ENCODE measurements at regions not wholly inside any gene's neighbourhood (a gene's known extent, or its start where the extent isn't known, plus 50 kb on each side); places are given as distances from the start of the nearest gene placed in this dataset.

DNA sequence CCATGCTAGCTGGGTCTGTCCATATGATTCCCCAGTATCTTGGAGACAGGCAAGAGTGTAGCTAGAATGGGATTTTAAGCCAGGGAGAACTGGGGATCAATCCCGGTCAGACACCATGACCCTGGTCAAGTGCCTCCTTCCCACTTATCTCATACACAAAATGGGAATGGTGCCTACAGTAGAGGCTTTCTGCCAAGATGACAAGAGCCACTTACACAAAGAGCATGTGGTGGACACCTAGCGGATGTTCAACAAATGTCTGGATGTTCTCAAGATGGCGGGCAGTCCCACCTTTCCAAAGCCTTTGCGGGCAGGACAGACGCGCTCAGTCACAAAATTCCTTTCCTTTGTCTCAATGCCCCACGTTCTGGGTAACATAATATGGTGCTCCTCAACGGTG is 57.3 kb downstream of the MAF start:
- DNase-seq (ENCODE audit: low spot score) = no peak

DNA sequence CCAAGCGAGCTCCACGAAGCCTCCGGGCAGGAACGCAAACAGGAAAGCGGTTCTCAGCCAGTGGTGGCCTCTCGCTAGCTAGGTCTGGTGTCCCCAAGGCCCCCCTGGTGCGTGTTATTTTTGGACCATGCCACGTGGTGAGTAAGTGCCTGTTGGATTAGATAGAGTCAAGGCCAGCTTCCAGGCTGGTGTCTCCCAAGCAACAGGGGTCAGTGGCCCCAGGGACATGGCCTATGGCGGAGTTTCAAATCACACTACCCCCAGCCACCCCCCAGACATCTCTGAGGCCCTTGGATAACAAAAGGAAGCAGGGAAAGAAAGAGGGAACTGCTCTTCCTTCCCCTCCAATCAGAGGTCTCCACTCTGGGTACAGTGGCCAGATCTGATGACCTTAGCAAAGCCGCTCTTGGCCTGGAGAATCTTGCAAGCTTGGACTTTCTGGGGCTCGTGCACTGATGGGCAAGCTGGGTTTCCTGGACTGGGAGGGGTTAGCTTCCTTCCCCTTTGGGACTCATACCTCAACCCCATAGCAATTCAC is 58.2 kb downstream of the MAF start:
- DNase-seq (ENCODE audit: low spot score) = no peak

DNA sequence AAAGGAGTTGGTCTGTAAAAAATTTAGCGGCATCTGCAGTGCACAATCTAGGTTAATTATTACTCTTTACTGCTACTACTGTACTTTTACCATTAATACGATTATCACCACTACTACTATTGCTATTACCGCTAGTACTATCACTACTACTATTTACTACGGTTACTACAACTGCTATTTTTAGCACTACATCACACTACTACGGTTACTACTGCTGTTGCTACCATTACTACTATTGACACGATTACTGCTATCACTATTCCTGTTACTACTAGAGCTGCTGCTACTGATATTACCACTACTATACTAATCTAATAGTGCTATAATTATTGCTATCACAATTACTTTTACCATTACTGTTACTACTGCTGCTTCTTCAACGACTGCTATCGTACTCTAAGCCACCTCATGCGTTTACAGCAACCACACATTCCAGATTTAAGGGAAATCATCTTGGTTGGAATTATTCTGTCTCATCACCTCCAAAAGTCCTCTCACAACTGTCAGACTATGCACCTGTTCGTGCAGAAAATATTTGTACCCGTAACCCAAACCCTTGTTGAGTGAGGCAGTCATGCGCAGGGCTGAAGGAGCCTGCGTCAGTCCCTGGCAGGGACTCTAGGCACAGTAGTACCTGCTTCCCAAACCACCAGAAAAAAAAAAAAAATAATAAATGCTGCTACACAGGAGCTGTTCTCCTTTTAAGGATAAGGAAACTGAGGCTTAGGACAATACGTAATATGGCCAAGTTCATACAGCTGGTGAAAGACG is 59.5 kb downstream of the MAF start:
- no peak for DNase-seq (ENCODE audit: low spot score)

DNA sequence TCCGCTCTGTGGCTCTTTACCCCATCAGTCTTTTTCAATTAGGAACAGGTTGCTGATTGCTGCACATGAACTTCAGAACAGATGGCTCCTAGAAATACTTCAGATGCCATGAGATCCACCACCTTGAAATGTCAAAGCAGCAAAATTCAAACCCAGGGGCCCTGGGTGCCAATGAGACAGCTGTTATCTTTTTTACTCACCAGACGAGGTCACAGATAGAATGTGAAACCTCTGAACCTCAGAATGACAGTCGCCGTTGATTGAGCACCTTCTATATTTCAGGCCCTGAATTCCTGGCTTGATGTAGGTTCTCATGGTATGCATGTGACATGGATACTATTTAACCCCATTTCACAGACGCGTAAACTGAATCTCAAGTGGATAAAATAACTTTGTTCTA is 63.0 kb downstream of the MAF start:
- no peak for DNase-seq (ENCODE audit: low spot score)

DNA sequence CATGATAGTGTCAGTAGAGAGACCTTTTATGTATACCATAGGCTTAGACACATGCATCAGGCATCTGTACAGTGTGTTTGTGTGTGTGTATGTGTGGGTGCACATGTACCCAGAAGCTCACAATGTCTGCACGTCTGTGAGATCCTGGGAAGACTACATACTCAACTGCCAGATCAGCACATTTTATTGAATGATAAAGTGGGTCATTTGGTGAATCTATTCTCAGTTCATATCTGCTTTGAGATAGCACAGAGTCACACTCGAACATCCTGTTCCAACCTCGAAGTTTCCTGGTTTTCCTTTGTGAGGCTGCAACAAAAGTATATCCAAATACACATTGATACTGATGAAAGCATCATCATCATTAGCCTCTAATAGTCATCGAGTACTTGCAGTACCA is 63.6 kb downstream of the MAF start:
- DNase-seq (ENCODE audit: low spot score) = no peak

DNA sequence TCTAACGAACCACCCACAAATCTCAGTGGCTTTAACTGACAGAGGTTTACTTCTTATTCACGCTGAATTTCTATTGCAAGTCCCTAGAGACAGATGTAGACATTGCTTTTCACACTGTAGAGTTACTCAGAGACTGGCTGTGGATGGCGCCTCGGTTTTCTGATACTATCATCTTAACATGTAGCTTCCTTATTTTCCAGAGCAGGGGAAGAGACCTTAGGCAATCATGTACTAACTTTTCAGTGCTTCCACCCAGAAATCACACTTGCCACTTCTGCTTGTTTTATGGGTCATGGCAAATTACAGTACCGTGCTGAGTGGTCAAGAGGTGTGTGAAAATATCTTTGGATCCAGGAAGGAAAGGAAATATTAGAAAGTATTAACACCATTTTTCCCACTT is 65.4 kb downstream of the MAF start:
- no peak for DNase-seq (ENCODE audit: low spot score)

DNA sequence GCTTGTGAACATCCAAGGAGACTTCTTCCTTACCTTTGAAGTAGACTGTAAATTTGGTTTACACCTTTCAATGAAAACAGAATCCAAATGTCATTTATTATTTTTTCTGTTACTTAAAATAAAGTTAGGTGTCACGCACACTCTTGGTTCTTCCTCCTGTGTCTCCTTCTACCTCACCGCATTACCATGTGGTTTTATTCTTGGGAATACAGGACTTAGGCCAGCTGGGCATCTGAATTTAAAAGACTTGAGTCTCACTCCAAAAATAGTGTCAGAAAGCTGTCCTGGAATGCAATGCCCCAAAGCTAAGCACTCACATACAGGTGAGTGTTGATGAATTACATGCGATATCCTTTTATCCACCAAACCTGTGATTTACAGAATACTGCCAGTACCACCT is 66.4 kb downstream of the MAF start:
- no peak for DNase-seq (ENCODE audit: low spot score)

DNA sequence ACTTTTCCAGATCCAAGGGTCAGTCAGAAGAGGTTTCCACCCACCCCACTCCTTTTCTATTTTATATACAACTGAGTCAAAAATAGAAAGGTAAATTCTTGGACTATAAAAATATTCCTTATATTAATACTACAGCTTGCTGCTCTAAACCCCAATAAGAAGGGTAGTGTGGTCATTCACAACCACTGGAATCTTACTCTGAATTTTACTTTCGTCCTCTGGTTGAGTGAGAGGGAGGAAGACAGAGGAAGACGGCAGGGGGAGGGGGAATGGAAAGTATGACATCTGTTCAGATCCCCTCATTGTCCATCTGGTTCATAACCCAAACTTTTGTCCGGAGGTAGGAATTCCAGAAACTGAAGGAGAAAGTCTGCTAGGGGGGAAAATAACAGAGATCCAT is 67.2 kb downstream of the MAF start:
- DNase-seq (ENCODE audit: low spot score) = no peak

DNA sequence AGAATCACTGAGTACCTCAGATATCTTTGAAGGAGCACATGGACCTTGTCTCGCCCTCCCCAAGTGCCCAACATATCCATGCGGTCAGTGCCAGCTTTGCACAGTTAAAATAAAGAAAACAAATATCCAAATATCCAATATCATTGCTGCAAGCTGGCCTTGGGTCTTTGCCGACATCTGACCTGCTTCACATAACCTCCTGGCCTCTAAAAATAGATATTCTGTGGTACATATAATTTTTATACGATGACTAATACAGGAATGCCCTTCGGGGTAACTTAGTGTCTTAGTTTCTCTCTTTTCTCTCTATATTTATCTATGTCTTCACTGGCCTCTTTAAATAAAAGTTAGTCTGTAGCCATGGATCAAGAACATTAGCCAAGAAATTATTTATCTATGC is 67.8 kb downstream of the MAF start:
- no peak for DNase-seq (ENCODE audit: low spot score)

DNA sequence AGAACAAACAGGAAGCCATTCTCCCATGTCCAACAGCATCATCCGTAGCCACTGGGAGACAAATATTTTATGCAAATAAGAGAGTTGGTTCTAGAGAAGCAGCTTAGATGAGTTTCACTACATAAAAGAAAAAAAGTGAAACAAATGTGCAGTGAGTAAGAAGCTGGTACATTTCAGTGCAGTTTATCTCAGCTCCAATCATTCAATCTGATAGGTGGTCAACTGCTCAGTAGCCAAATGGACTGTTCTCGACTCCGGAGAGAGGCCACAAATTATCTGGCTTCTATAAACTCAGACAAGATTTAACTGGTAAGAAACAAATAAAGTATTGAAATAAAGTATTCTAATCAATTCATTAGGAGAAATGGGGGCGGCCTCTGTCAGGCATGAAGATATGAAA is 68.3 kb downstream of the MAF start:
- no peak for DNase-seq (ENCODE audit: low spot score)

DNA sequence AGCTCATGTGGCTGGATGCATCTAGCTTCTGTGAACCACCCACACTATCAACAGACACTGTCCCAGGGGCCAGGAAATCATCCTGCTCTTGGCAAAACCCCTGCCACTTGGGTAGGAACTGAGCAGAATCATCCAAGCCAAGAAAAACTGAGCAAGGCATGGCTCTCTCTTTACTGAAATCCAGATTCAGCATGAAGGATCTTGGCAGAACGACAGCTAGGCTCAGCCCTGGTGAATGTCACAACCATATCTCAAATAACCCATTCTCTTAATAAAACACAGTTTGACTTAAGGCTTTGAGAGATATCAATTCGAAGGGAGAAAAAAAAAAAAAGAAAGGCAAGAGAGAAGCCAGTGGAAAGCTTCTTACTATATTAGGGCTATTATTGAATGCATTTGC is 72.2 kb downstream of the MAF start:
- DNase-seq (ENCODE audit: low spot score) = no peak

DNA sequence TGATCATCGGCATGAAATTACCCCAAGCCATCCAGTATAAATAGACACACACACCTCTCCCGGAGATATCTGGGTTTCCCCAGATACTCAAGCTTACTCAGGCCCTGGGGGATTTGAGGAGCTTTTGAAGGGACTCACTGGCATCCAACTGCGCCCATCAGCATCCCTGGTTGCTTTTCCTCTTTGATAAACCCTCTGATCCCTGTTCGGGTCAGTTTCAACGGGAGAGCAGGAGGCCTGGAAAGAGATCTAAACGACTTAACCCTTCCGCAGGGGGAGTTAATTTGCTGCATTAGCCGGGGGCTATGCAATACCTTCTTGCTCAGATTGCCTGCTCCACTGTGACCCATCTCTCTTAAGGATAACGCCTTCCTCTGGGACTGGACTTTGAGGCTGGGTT is 76.6 kb downstream of the MAF start:
- no peak for DNase-seq (ENCODE audit: low spot score)

DNA sequence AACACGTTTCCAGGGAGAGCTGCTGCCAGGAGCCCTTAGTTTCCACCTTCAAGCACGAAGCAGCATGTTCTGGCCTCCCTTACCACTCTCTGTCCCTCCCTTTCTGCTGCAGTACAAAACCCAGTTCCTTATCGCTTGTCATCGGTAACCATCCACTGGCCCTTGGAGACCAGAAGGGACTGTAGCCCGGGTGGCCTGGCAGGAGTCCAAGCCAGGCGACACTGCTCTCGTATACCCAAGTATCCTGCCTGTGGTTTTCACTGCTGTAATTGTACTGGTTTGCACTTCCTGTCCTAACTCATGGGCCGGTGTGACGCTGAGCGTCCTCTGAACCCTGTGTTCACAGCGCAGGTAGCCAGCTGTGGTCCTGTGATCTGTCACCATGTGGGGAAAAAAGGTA is 81.1 kb downstream of the MAF start:
- no peak for DNase-seq (ENCODE audit: low spot score)

DNA sequence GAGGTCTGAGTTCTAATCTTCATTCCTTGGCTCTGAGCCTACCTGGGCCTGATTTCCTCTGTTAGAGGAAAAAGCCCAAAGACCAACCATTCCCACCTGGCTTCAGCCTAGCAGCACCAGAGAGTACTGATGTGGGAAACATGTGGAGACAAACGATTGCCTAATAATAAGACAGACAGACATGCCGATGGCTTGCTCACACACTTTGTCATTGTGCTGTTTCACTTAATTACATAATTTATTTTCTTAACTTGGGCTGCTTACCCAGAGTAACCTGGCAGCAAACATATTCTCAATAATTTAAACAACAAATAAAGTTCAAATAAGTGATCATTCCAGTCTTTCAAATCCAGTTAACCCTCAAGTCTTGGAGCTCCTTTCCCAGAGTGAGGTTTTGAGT is 83.4 kb downstream of the MAF start:
- no peak for DNase-seq (ENCODE audit: low spot score)

DNA sequence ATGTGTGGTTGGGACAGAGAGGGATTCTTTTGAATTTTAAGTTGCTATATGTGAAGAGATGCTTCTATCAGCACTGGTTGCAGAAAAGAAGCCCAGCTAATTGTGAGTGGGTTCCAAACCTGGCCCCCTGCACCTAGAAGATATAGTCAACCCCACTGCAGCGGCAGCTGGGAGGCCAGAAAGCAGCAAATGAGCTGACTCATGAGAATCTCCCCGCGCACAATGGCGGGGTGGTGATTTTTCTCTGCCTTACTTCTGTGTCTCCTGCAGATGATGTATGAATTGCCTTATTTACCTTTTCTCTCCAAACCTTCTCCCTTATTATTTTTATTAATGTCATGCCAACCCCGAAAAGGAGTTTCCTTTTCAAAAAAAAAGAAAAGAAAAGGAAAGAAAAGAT is 89.7 kb downstream of the MAF start:
- no peak for DNase-seq (ENCODE audit: low spot score)

DNA sequence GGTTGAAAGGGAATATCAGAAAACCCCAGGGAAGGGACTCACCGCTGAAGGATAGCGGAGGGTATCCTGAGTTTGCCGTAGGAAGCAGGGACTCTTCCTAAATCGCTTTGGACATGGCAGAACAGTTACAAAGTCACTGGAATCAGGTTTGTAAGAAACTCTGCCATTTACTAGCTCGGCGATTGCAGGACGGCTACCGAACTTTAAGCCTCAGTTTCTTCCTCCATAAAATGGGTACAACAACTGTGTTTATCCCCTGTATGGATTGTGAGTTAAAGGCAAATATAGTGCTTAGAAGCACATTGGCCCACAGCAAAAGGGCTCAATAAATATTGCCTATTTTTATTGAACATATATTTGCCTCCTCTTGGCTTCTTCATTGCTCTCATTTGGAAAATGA is 90.6 kb downstream of the MAF start:
- DNase-seq (ENCODE audit: low spot score) = no peak

DNA sequence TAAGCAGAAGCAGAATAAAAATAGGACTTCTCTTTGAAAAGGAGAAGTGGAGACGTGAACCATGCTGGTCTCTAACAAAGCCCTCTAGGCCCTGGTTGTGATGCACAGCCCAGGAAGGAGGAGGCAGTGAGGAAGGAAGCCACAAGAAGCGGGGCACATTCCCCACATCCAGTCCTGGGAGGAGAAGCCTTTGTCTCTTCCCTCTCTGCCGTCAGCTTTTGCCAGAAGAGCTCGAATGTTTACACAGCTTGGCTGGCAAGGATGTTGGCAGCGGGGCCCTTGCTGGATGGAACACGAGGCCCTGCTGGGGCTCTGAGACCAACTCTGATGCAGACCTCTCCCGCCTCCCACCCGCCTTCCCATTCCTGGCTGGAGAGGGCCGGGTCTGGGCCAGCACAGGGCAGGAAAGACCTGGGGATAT is 91.3 kb downstream of the MAF start:
- DNase-seq (ENCODE audit: low spot score) = no peak

DNA sequence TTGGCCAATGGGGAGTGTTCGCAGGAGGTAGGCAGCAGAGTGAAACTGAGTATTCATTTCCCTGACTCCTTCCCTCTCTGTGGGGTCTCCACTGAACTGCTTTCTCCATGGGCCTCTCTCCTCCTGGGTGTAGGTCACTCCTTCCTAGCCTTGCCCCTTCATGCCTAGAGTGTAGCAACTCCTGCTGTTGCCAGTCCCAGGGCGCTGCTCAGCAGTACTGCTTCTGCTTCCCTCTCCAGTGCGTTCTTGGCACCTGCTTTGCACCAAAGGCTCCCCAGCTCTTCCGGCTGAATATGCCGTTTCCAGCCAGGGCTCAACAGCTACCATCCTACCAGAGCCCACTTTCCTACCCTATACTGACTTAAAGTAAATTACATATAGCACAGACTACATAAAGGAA is 92.2 kb downstream of the MAF start:
- no peak for DNase-seq (ENCODE audit: low spot score)

DNA sequence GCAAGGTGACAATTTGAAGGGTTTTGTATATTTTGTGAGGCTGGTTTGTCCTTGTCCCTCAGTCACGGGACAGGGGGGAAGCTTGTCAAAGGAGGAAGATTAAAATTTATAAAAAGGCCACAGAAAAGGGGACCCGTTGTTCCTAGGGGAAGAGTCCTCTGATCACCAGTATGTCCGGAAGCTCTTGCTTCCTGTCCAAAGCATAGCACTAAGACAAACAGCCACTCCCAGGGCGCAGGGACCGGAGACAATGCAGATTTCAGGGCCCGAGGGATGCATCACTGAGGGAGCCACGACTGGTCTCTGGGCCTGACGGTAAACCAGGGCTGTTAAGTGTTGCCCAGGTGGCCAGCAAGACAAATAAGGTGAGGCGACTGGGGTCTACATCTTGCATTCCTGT is 95.2 kb downstream of the MAF start:
- DNase-seq (ENCODE audit: low spot score) = no peak

DNA sequence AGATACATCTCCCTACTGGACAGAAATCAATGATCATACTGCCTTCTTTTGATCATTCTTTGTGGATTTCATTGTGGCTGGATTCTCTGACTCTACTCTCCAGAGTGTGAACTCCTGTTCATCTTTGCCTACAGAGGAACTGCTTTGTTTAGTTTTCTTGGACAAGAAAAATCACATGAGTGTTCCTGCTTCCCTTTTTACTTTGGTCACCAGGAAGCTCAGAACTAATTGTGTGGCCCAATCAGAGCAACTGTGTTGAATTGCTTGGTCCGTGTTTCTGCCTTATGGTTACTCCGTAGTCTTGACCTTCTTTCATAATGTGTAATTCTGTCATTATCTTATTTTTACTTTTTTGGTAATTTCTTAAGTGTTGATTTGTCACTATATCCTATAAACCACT is 97.0 kb downstream of the MAF start:
- no peak for DNase-seq (ENCODE audit: low spot score)

DNA sequence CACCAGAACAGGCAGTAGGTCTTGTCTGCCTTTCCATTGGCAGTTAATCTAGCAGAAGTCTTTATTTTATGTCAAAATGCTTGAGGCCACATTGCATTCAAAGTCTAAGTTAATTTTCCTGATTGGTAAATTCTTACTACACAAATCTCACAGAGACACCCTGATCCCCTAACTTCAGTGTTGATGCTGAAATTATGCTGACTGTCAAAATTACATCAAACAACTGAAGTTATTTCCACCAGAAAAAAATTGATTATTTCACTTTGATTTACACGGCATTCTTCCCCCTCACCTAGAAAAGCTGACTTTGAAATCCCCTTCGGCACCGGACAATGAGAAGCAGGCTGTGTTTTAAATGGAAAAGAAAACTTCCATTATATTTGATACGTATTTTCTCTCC is 99.1 kb downstream of the MAF start:
- DNase-seq (ENCODE audit: low spot score) = no peak

DNA sequence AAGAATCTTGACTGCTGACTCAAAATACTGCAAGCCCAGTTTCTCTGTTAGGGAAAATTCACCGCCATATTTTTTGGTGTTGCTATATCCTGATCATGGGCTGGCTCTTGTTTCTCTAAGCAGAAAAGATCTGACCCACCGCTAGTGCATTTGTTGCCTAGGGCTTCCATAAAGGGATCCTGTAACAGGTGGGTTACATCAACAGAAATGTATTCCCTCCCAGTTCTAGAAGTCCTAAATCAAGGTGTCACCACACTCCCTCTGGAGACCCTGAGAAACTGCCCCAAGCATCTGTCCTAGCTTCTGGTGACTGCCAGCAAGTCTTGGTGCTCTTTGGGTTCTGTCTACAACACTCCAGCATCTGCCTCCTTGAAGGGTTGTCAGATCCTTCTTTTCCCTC is 99.7 kb downstream of the MAF start:
- DNase-seq (ENCODE audit: low spot score) = no peak

DNA sequence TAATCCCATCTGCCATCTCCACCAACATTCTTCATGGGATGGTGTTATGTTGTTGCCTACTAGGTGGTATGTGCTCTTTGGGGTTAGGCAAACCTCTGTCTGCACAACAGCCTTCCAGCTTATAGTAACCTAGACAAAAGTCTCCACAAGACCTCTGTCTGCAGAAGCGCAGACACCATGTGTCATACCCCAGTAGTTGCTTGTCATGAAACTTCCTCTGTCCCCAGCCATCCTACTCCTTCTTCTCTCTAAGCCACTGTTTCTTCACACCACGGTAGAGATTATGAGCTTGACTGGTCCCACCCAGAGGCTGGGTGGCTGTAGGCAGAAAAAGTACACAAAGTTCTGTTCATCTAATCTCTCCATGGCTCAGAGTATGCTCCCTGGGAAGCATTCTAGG is 100.3 kb downstream of the MAF start:
- no peak for DNase-seq (ENCODE audit: low spot score)

DNA sequence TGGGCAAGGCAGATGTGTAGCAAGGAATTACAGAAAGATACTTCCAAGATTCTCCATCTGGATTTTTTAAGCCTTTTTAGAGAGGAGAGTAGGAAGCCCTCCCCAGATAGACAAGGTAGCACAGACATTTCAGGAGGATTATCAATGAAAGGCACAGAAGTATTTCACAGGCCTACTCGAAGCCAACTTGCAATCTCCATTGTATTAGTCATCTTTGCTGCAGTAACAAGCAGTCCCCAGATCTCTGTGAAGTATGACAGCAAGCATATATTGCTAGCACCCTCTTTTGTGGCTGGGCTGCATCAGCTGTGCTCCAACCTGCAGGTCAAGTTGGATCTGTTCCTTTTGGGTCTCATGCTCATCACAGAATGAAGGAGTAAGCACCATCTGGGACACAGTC is 101.6 kb downstream of the MAF start:
- DNase-seq (ENCODE audit: low spot score) = no peak
